Endothelial cell of umbilical vein (primary cell): ENCODE measurements at regions not wholly inside any gene's neighbourhood (a gene's known extent, or its start where the extent isn't known, plus 50 kb on each side); places are given as distances from the start of the nearest gene placed in this dataset.

Experiments
- BruUV-seq: library from RNA; stranded (reverse); fragments of 400-500 nt; replicated peaks from 2 replicates; lab custom pipeline; 2021; lab: Mats Ljungman, UMichigan
- CTCF ChIA-PET: fragments of 300-600, 350-600 bp; sonication (Branson Sonifier 250); formaldehyde crosslinking; loops from one replicate; lab custom pipeline; 2021; ENCODE audit warnings: antibody characterized with exemption, inconsistent platforms; lab: Charles Lee
- POLR2A ChIA-PET: fragments of 300-600, 350-600 bp; sonication (Branson Sonifier 250); formaldehyde crosslinking; loops from one replicate; lab custom pipeline; 2021; ENCODE audit warnings: antibody characterized with exemption, inconsistent platforms; lab: Charles Lee
- DNase-seq: peaks from one replicate; pipeline ENCODE4 v3.0.0-alpha.2; 2011; ENCODE audit warnings: low read depth, low spot score
- FAIRE-seq: peaks from 2 replicates; lab custom pipeline; 2011; peaks lifted over from hg19 to GRCh38; lab: Jason Lieb, UNC
- H2AFZ ChIP-seq: 2 replicates; pipeline ENCODE4 v1.6.0; 2012; ENCODE audit warnings: low read depth, low read length, control low read depth, inconsistent platforms
- H3K27ac ChIP-seq: 2 replicates; pipeline ENCODE4 v1.5.1; 2011; ENCODE audit warnings: low read depth, mild to moderate bottlenecking, control low read depth, low read length, moderate library complexity; ENCODE audit not compliant: insufficient read depth
- H3K27me3 ChIP-seq, 2 experiments: 2 replicates each; pipeline versions ENCODE4 v1.6.0 to v1.6.1; 2011; ENCODE audit warnings: low read length in 2 of 2, mixed read lengths in 1 of 2; ENCODE audit not compliant: control insufficient read depth in 2 of 2, insufficient read depth in 2 of 2
- H3K36me3 ChIP-seq, 2 experiments: 2 replicates in 1 of 2; 3 replicates in 1 of 2; pipeline ENCODE4 v1.5.1; 2011; ENCODE audit warnings: low read length in 2 of 2, mild to moderate bottlenecking in 1 of 2, moderate library complexity in 1 of 2; ENCODE audit not compliant: control insufficient read depth in 2 of 2, insufficient read depth in 2 of 2; ENCODE audit errors: extremely low read depth in 1 of 2
- H3K4me1 ChIP-seq: 3 replicates; pipeline ENCODE4 v1.5.1; 2011; ENCODE audit warnings: mild to moderate bottlenecking, low read length; ENCODE audit not compliant: control insufficient read depth, insufficient read depth; ENCODE audit errors: extremely low read depth
- H3K4me2 ChIP-seq: 2 replicates; pipeline ENCODE4 v1.6.1; 2011; ENCODE audit warnings: low read length, control low read depth, mixed read lengths; ENCODE audit not compliant: insufficient read depth
- H3K4me3 ChIP-seq, 3 experiments: fragments of 200-600 bp in 1 of 3; sonication (generic), shearing (Covaris generic) in 1 of 3; replicated peaks in 1 of 3; 2 replicates each; pipeline ENCODE4 v1.5.1; 2011 to 2016; ENCODE audit warnings: control low read depth in 3 of 3, low read length in 3 of 3, mild to moderate bottlenecking in 2 of 3, inconsistent platforms in 1 of 3, low read depth in 1 of 3, moderate library complexity in 1 of 3; ENCODE audit not compliant: insufficient read depth in 1 of 3
- H3K79me2 ChIP-seq: 2 replicates; pipeline ENCODE4 v1.6.0; 2012; ENCODE audit warnings: low read length, inconsistent platforms; ENCODE audit not compliant: control insufficient read depth, insufficient read depth
- H3K9ac ChIP-seq: replicated peaks from 2 replicates; pipeline ENCODE3; 2011; ENCODE audit warnings: low read length, control low read depth; ENCODE audit not compliant: insufficient read depth; ENCODE audit errors: extremely low read depth
- H3K9me1 ChIP-seq: replicated peaks from 3 replicates; pipeline ENCODE4 v1.6.0; 2011; ENCODE audit warnings: mild to moderate bottlenecking, low read length; ENCODE audit not compliant: control insufficient read depth, insufficient read depth; ENCODE audit errors: extremely low read depth
- H3K9me3 ChIP-seq: replicated peaks from 2 replicates; pipeline ENCODE4 v1.5.1; 2012; ENCODE audit warnings: low read length, inconsistent platforms; ENCODE audit not compliant: control insufficient read depth, insufficient read depth
- H4K20me1 ChIP-seq: replicated peaks from 2 replicates; pipeline ENCODE3; 2011; ENCODE audit warnings: mild to moderate bottlenecking, low read length; ENCODE audit not compliant: control insufficient read depth, insufficient read depth; ENCODE audit errors: extremely low read depth
- CTCF ChIP-seq, 2 donors: IDR thresholded peaks; 1 replicate in 1 of 2; 2 replicates in 1 of 2; pipeline ENCODE4 v1.5.1; 2011; ENCODE audit warnings: low read length in 2 of 2, mild to moderate bottlenecking in 2 of 2, moderate library complexity in 2 of 2, control low read depth in 1 of 2, inconsistent platforms in 1 of 2, low read depth in 1 of 2; ENCODE audit not compliant: insufficient read depth in 1 of 2; ENCODE audit errors: extremely low read depth in 1 of 2
- EZH2 ChIP-seq: IDR thresholded peaks from 2 replicates; pipeline ENCODE4 v1.6.1; 2012; ENCODE audit warnings: borderline replicate concordance, low read depth, mild to moderate bottlenecking, moderate library complexity, low read length, inconsistent platforms; ENCODE audit not compliant: severe bottlenecking
- FOS ChIP-seq: IDR thresholded peaks from 2 replicates; pipeline ENCODE4 v1.6.1; 2011; ENCODE audit warnings: mild to moderate bottlenecking, low read length, moderate library complexity, borderline replicate concordance; ENCODE audit not compliant: insufficient read depth
- GATA2 ChIP-seq: IDR thresholded peaks from 2 replicates; pipeline ENCODE4 v1.7.0; 2011; ENCODE audit warnings: low read depth, mild to moderate bottlenecking, moderate library complexity, mixed read lengths, low read length; ENCODE audit not compliant: insufficient read length, insufficient read depth
- JUN ChIP-seq: IDR thresholded peaks from 2 replicates; pipeline ENCODE4 v1.6.1; 2011; ENCODE audit warnings: borderline replicate concordance, low read depth; ENCODE audit not compliant: insufficient read length, insufficient read depth
- MYC ChIP-seq: IDR thresholded peaks from one replicate; pipeline ENCODE4 v1.6.1; 2011; ENCODE audit warnings: mild to moderate bottlenecking, low read depth, low read length
- POLR2A ChIP-seq: IDR thresholded peaks from 2 replicates; pipeline ENCODE4 v1.6.1; 2012; ENCODE audit warnings: low read depth, mild to moderate bottlenecking, control low read depth, low read length
- POLR2AphosphoS5 ChIP-seq: IDR thresholded peaks from 2 replicates; pipeline ENCODE4 v1.6.1; 2012; ENCODE audit warnings: low read depth, mild to moderate bottlenecking, control low read depth, low read length, moderate library complexity; ENCODE audit not compliant: insufficient read depth
- dilution Hi-C: fragments of 300-500 bp; cut with MboI; formaldehyde crosslinking; loops from one replicate; pipeline ENCODE4 v1.15.0; 2019; ENCODE audit warnings: low sequenced_read_pairs; ENCODE audit not compliant: extremely low pct_ligation_motif_present
- intact Hi-C: fragments of 100-400 bp; cut with micrococcal nuclease; formaldehyde crosslinking; loops from one replicate; pipeline ENCODE4 v1.10.0; 2022
- TF ChIP-seq, protein P1 (sequence below): IDR thresholded peaks from 2 replicates; pipeline ENCODE4 v1.6.1; 2011; ENCODE audit not compliant: insufficient read depth, insufficient read length

DNA sequence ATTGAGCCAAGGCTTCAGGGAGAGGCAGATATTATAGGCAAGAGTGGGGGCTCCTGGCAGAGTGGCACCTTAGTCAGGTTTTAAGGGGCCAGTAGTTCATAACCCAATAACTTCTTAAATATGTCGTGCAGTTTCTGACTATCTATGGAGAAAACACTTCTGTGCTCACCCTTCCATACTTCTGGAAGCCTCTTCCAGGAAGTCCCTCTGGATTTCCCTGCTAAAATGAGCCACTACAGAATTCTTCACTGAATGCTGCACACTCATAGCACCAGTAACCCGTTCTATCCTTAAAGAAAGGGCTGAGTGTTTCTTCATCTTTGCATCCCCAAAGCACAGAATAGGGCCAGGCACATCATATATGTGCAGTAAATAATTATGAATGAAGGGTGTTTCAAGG is 198.5 kb upstream of the SLC24A3 start:
- no peak overlapping the region for H3K4me3 ChIP-seq
- no peak for FAIRE-seq
- ChIA-PET POLR2A (no interaction called here), CTCF (no interaction called here)
- peaks cover 4% of the 10 kb centered on the region for H3K9me3 ChIP-seq
- dilution Hi-C loops: no loop called here
- H3K36me3 ChIP-seq: no peaks in the 10 kb centered on the region
- no peaks in the 10 kb centered on the region for H3K4me1 ChIP-seq
- no peak overlapping the region for H3K9ac ChIP-seq
- H3K79me2 ChIP-seq: no peaks in the 10 kb centered on the region
- H3K4me2 ChIP-seq: no peak overlapping the region
- H2AFZ ChIP-seq: no peak overlapping the region
- TF ChIP-seq GATA2 (no peak), MYC (no peak), POLR2AphosphoS5 (no peak), CTCF (IDR thresholded peaks at IDR 0.05; ENCODE audit: extremely low read depth in 1 of 2, insufficient read depth in 1 of 2, low read depth in 1 of 2, low read length in 2 of 2) (no peak), EZH2 (no peak), POLR2A (no peak), FOS (no peak), JUN (no peak)
- TF ChIP-seq, protein P1, sequence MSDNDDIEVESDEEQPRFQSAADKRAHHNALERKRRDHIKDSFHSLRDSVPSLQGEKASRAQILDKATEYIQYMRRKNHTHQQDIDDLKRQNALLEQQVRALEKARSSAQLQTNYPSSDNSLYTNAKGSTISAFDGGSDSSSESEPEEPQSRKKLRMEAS: no peak
- no peaks in the 10 kb centered on the region for H3K27me3 ChIP-seq
- intact Hi-C loops: no loop called here
- H4K20me1 ChIP-seq: no peaks in the 10 kb centered on the region
- H3K9me1 ChIP-seq: no peaks in the 10 kb centered on the region
- H3K27ac ChIP-seq: no peak overlapping the region
- no TSS peak for BruUV-seq
- DNase-seq: no peak
